H9 (cell line): ENCODE measurements at regions not wholly inside any gene's neighbourhood (a gene's known extent, or its start where the extent isn't known, plus 50 kb on each side); places are given as distances from the start of the nearest gene placed in this dataset.

ENCODE experiments used
- DNase-seq: peaks from one replicate; pipeline ENCODE4 v3.0.0-alpha.2; 2017
- H2AFZ ChIP-seq: one replicate; pipeline ENCODE4 v1.6.1; 2013; ENCODE audit warnings: mild to moderate bottlenecking, low read length, control low read depth, moderate library complexity
- H2AK5ac ChIP-seq: 2 replicates; pipeline ENCODE4 v1.6.1; 2013; ENCODE audit warnings: low read length, control low read depth, mixed read lengths; ENCODE audit not compliant: insufficient read length
- H2BK120ac ChIP-seq: one replicate; pipeline ENCODE4 v1.6.1; 2013; ENCODE audit warnings: low read depth, mild to moderate bottlenecking, low read length, control low read depth, inconsistent platforms; ENCODE audit not compliant: poor library complexity, severe bottlenecking
- H2BK12ac ChIP-seq: 2 replicates; pipeline ENCODE4 v1.6.1; 2013; ENCODE audit warnings: low read length, control low read depth, mixed read lengths, low read depth; ENCODE audit not compliant: insufficient read length
- H2BK15ac ChIP-seq: 2 replicates; pipeline ENCODE4 v1.6.1; 2013; ENCODE audit warnings: low read depth, low read length, control low read depth
- H2BK20ac ChIP-seq: one replicate; pipeline ENCODE4 v1.6.1; 2013; ENCODE audit warnings: low read depth, mild to moderate bottlenecking, low read length, control low read depth, inconsistent platforms; ENCODE audit not compliant: poor library complexity, severe bottlenecking
- H2BK5ac ChIP-seq: 2 replicates; pipeline ENCODE4 v1.6.1; 2013; ENCODE audit warnings: low read length, control low read depth, mixed read lengths; ENCODE audit not compliant: insufficient read length
- H3K14ac ChIP-seq: 2 replicates; pipeline ENCODE4 v1.6.1; 2013; ENCODE audit warnings: low read length, control low read depth; ENCODE audit not compliant: insufficient read depth
- H3K18ac ChIP-seq: 2 replicates; pipeline ENCODE4 v1.6.1; 2013; ENCODE audit warnings: low read depth, mild to moderate bottlenecking, mixed read lengths, low read length, control low read depth; ENCODE audit not compliant: insufficient read length
- H3K23ac ChIP-seq: 2 replicates; pipeline ENCODE4 v1.6.1; 2013; ENCODE audit warnings: low read length, control low read depth, mixed read lengths, low read depth; ENCODE audit not compliant: insufficient read length
- H3K23me2 ChIP-seq: 2 replicates; pipeline ENCODE4 v1.6.1; 2013; ENCODE audit warnings: low read depth, mild to moderate bottlenecking, mixed read lengths, low read length, control low read depth; ENCODE audit not compliant: insufficient read length, poor library complexity, severe bottlenecking
- H3K27ac ChIP-seq: 2 replicates; pipeline ENCODE4 v1.5.1; 2013; ENCODE audit warnings: low read length, control low read depth, mixed read lengths, low read depth; ENCODE audit not compliant: insufficient read length
- H3K27me3 ChIP-seq: 2 replicates; pipeline ENCODE4 v1.6.1; 2013; ENCODE audit warnings: low read length, control low read depth, inconsistent platforms; ENCODE audit not compliant: insufficient read depth
- H3K4ac ChIP-seq: 2 replicates; pipeline ENCODE4 v1.6.1; 2013; ENCODE audit warnings: low read depth, mild to moderate bottlenecking, control low read depth, inconsistent platforms, low read length, moderate library complexity
- H3K4me1 ChIP-seq: 2 replicates; pipeline ENCODE4 v1.6.1; 2013; ENCODE audit warnings: low read length, control low read depth, inconsistent platforms; ENCODE audit not compliant: insufficient read depth
- H3K4me2 ChIP-seq: 2 replicates; pipeline ENCODE4 v1.6.1; 2013; ENCODE audit warnings: low read length, control low read depth, mixed read lengths; ENCODE audit not compliant: insufficient read length, insufficient read depth
- H3K56ac ChIP-seq: 2 replicates; pipeline ENCODE4 v1.6.1; 2013; ENCODE audit warnings: low read depth, mild to moderate bottlenecking, mixed read lengths, low read length, control low read depth; ENCODE audit not compliant: insufficient read length
- H3K79me1 ChIP-seq: 2 replicates; pipeline ENCODE4 v1.6.1; 2013; ENCODE audit warnings: low read depth, mild to moderate bottlenecking, moderate library complexity, low read length, control low read depth, inconsistent platforms; ENCODE audit not compliant: insufficient read depth, poor library complexity, severe bottlenecking
- H3K79me2 ChIP-seq: 2 replicates; pipeline ENCODE4 v1.6.1; 2013; ENCODE audit warnings: low read length, control low read depth, inconsistent platforms; ENCODE audit not compliant: insufficient read depth
- H3K9ac ChIP-seq: 2 replicates; pipeline ENCODE4 v1.6.1; 2013; ENCODE audit warnings: low read length, control low read depth, mixed read lengths; ENCODE audit not compliant: insufficient read length; ENCODE audit errors: extremely low read depth
- H3K9me3 ChIP-seq: one replicate; pipeline ENCODE4 v1.6.1; 2013; ENCODE audit warnings: low read depth, low read length, inconsistent platforms; ENCODE audit not compliant: control insufficient read depth
- H3T11ph ChIP-seq: one replicate; pipeline ENCODE4 v1.6.1; 2013; ENCODE audit warnings: mild to moderate bottlenecking, low read length, control low read depth, inconsistent platforms
- H4K20me1 ChIP-seq: one replicate; pipeline ENCODE4 v1.6.1; 2013; ENCODE audit not compliant: control insufficient read depth, insufficient read length, insufficient read depth
- H4K5ac ChIP-seq: 2 replicates; pipeline ENCODE4 v1.6.1; 2013; ENCODE audit warnings: low read depth, mild to moderate bottlenecking, mixed read lengths, low read length, control low read depth; ENCODE audit not compliant: insufficient read length
- H4K8ac ChIP-seq: replicated peaks from 2 replicates; pipeline ENCODE4 v1.6.1; 2013; ENCODE audit warnings: low read length, control low read depth, mixed read lengths, low read depth; ENCODE audit not compliant: insufficient read length
- H4K91ac ChIP-seq: 2 replicates; pipeline ENCODE4 v1.6.1; 2013; ENCODE audit warnings: low read depth, mild to moderate bottlenecking, moderate library complexity, mixed read lengths, low read length, control low read depth; ENCODE audit not compliant: insufficient read length
- H3K27ac Mint-ChIP-seq, 3 experiments: 2 replicates in 2 of 3; 3 replicates in 1 of 3; pipeline ENCODE4 v1.8.0; 2020 to 2021; ENCODE audit warnings: mixed read lengths in 3 of 3, mild to moderate bottlenecking in 1 of 3, moderate library complexity in 1 of 3
- H3K27me3 Mint-ChIP-seq: 2 replicates; pipeline ENCODE4 v1.8.0; 2021; ENCODE audit warnings: low read depth, mild to moderate bottlenecking, moderate library complexity, mixed read lengths
- H3K36me3 Mint-ChIP-seq, 3 experiments: 2 replicates in 2 of 3; 3 replicates in 1 of 3; pipeline ENCODE4 v1.8.0; 2020 to 2021; ENCODE audit warnings: low read depth in 3 of 3, mixed read lengths in 3 of 3; ENCODE audit not compliant: insufficient read depth in 1 of 3
- H3K4me1 Mint-ChIP-seq, 2 experiments: 2 replicates each; pipeline ENCODE4 v1.8.0; 2020; ENCODE audit warnings: mixed read lengths in 2 of 2
- H3K4me3 Mint-ChIP-seq, 2 experiments: 2 replicates in 1 of 2; 3 replicates in 1 of 2; pipeline ENCODE4 v1.8.0; 2020 to 2021; ENCODE audit warnings: mild to moderate bottlenecking in 2 of 2, mixed read lengths in 2 of 2, moderate library complexity in 1 of 2
- H3K9me3 Mint-ChIP-seq, 2 experiments: 2 replicates in 1 of 2; 3 replicates in 1 of 2; pipeline ENCODE4 v1.8.0; 2020; ENCODE audit warnings: mild to moderate bottlenecking in 2 of 2, mixed read lengths in 2 of 2, moderate library complexity in 1 of 2
- WGBS: extraction: QIAGEN DNeasy Blood & Tissue Kit; methylation state at CpG from one replicate; pipeline ENCODE4 v1.1.7; 2013; ENCODE audit warnings: missing lambda C conversion rate, low lambda C conversion rate, mixed read lengths; ENCODE audit not compliant: insufficient read length; ENCODE audit errors: extremely low coverage; 5-methylcytosine and 5-hydroxymethylcytosine counted together
- TF ChIP-seq, protein P1 (sequence below): fragments of 200-600 bp; sonication (generic); conservative IDR thresholded peaks from 3 replicates; pipeline ENCODE4 v1.8.0; 2021; ENCODE audit warnings: antibody characterized with exemption, mild to moderate bottlenecking

DNA sequence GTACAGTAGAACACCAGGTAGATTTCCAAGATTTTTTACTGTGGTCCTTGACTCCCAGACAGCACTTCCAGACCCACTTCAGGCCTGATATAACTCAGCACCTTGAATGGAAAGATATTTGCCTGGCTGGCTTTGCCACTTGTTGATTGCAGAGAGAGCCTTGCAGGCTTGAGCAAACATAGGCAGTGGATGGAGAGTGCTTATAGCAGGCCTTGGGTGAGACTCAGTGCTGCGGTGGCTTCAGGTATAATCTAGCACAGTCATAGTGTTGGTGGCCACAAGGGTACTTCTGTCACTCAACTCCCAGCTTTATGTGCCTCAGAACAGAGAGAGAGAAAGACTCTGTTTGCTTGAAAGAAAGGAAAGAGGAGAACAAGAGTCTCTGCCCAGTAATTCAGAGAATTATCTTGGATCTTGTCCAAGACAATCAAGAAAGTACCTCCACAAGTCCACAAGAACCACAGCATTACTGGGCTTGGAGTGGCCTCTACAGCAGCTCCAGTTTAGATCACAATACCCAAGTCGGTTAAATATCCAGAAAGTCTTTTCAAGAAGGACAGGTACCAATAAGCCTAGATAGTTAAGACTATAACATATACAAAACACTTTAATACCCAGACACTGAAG, 70.5 kb upstream of the FKBP1C start:
- no peak overlapping the region for H2BK15ac ChIP-seq
- H2BK20ac ChIP-seq = no peak overlapping the region
- H4K8ac ChIP-seq = no peak overlapping the region
- H2AFZ ChIP-seq = no peak overlapping the region
- no peaks in the 10 kb centered on the region for H3K9me3 ChIP-seq
- no peak overlapping the region for H3K14ac ChIP-seq
- no peak overlapping the region for H2BK12ac ChIP-seq
- Mint-ChIP-seq H3K4me3 (no peak overlapping the region), H3K4me1 (peaks cover 11% of the 10 kb centered on the region in 2 experiments), H3K27ac (no peak overlapping the region), H3K36me3 (peaks cover 0 to 8% (median 3%) of the 10 kb centered on the region in 3 experiments; a peak in 3 of 7 replicates), H3K27me3 (no peaks in the 10 kb centered on the region), H3K9me3 (peaks cover 8 to 9% of the 10 kb centered on the region in 2 experiments)
- H3K23me2 ChIP-seq = no peaks in the 10 kb centered on the region
- no peak overlapping the region for H2BK120ac ChIP-seq
- WGBS = no CpG with 5 or more reads among the region's 2 CpGs
- no peak overlapping the region for H3K23ac ChIP-seq
- H3K4ac ChIP-seq = no peak overlapping the region
- H3T11ph ChIP-seq = no peak overlapping the region
- H3K79me1 ChIP-seq = no peaks in the 10 kb centered on the region
- no peaks in the 10 kb centered on the region for H3K79me2 ChIP-seq
- H4K91ac ChIP-seq = no peak overlapping the region
- H4K5ac ChIP-seq = no peak overlapping the region
- H3K4me1 ChIP-seq = no peaks in the 10 kb centered on the region
- no peaks in the 10 kb centered on the region for H3K27me3 ChIP-seq
- no peak overlapping the region for H3K9ac ChIP-seq
- DNase-seq = no peak
- H3K4me2 ChIP-seq = no peak overlapping the region
- H3K27ac ChIP-seq = no peak overlapping the region
- no peak overlapping the region for H2BK5ac ChIP-seq
- no peaks in the 10 kb centered on the region for H4K20me1 ChIP-seq
- H2AK5ac ChIP-seq = no peak overlapping the region
- TF ChIP-seq, protein P1, sequence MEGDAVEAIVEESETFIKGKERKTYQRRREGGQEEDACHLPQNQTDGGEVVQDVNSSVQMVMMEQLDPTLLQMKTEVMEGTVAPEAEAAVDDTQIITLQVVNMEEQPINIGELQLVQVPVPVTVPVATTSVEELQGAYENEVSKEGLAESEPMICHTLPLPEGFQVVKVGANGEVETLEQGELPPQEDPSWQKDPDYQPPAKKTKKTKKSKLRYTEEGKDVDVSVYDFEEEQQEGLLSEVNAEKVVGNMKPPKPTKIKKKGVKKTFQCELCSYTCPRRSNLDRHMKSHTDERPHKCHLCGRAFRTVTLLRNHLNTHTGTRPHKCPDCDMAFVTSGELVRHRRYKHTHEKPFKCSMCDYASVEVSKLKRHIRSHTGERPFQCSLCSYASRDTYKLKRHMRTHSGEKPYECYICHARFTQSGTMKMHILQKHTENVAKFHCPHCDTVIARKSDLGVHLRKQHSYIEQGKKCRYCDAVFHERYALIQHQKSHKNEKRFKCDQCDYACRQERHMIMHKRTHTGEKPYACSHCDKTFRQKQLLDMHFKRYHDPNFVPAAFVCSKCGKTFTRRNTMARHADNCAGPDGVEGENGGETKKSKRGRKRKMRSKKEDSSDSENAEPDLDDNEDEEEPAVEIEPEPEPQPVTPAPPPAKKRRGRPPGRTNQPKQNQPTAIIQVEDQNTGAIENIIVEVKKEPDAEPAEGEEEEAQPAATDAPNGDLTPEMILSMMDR = no peak
- no peak overlapping the region for H3K18ac ChIP-seq
- H3K56ac ChIP-seq = no peak overlapping the region
